Mammary epithelial cell (primary cell): ENCODE measurements at regions not wholly inside any gene's neighbourhood (a gene's known extent, or its start where the extent isn't known, plus 50 kb on each side); places are given as distances from the start of the nearest gene placed in this dataset.
"Not testable (repeated sequence)": the region's sequence is repeated elsewhere in the genome, so short reads cannot be mapped to it uniquely, and the experiment has no call there.

Experiments
- EZH2 ChIP-seq: IDR thresholded peaks from 2 replicates; pipeline ENCODE4 v1.6.1; 2012; ENCODE audit warnings: low read length, inconsistent platforms, borderline replicate concordance
- TF ChIP-seq, protein P1 (sequence below), 2 donors: IDR thresholded peaks in 1 of 2; conservative IDR thresholded peaks in 1 of 2; 2 replicates each; pipeline ENCODE4 v1.5.1; 2011 to 2012; ENCODE audit warnings: inconsistent platforms in 2 of 2, low read length in 2 of 2, mild to moderate bottlenecking in 2 of 2, control low read depth in 1 of 2, low read depth in 1 of 2; ENCODE audit not compliant: insufficient read depth in 1 of 2; ENCODE audit errors: extremely low read depth in 1 of 2

DNA sequence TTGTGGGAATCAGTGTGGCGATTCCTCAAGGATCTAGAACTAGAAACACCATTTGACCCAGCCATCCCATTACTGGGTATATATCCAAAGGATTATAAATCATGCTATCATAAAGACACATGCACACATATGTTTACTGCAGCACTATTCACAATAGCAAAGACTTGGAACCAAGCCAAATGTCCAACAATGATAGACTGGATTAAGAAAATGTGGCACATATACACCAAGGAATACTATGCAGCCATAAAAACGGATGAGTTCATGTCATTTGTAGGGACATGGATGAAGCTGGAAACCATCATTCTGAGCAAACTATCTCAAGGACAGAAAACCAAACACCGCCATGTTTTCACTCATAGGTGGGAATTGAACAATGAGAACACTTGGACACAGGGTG, 250.9 kb upstream of the FGF13 start:
- TF ChIP-seq, protein P1, sequence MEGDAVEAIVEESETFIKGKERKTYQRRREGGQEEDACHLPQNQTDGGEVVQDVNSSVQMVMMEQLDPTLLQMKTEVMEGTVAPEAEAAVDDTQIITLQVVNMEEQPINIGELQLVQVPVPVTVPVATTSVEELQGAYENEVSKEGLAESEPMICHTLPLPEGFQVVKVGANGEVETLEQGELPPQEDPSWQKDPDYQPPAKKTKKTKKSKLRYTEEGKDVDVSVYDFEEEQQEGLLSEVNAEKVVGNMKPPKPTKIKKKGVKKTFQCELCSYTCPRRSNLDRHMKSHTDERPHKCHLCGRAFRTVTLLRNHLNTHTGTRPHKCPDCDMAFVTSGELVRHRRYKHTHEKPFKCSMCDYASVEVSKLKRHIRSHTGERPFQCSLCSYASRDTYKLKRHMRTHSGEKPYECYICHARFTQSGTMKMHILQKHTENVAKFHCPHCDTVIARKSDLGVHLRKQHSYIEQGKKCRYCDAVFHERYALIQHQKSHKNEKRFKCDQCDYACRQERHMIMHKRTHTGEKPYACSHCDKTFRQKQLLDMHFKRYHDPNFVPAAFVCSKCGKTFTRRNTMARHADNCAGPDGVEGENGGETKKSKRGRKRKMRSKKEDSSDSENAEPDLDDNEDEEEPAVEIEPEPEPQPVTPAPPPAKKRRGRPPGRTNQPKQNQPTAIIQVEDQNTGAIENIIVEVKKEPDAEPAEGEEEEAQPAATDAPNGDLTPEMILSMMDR (conservative IDR thresholded peaks at IDR 0.05 in 1 of 2, IDR thresholded peaks at IDR 0.05 in 1 of 2; ENCODE audit: extremely low read depth in 1 of 2, insufficient read depth in 1 of 2, low read depth in 1 of 2, low read length in 2 of 2) = not testable (repeated sequence)
- not testable (repeated sequence) for TF ChIP-seq EZH2
